NCI-H2029 (cell line): ENCODE measurements at regions not wholly inside any gene's neighbourhood (a gene's known extent, or its start where the extent isn't known, plus 50 kb on each side); places are given as distances from the start of the nearest gene placed in this dataset.

Experiments used
- DNase-seq: peaks from one replicate; lab custom pipeline; 2025; lab: John Stamatoyannopoulos, UW

GRCh38 chr10:4775808-4776207 is 50.2 kb upstream of the AKR1E2 start:
- DNase-seq: no peak

- DNase-seq: no peak
These were observed 53.8 kb upstream of the AKR1E2 start for GRCh38 chr10:4772202-4772570.

- no peak for DNase-seq
These were observed 54.3 kb upstream of the AKR1E2 start for GRCh38 chr10:4771554-4772201.

- DNase-seq: no peak
These were observed 55.0 kb upstream of the AKR1E2 start for GRCh38 chr10:4770801-4771553.

GRCh38 chr10:4768416-4768815 is 57.6 kb upstream of the AKR1E2 start:
- DNase-seq: no peak

GRCh38 chr10:4767033-4767814 is 58.8 kb upstream of the AKR1E2 start:
- no peak for DNase-seq

- DNase-seq: no peak
These were observed 59.6 kb upstream of the AKR1E2 start for GRCh38 chr10:4766454-4766853.

GRCh38 chr10:4765428-4765827 is 60.6 kb upstream of the AKR1E2 start:
- no peak for DNase-seq

- no peak for DNase-seq
These were observed 62.0 kb upstream of the AKR1E2 start for GRCh38 chr10:4763960-4764428.

- no peak for DNase-seq
These were observed 62.5 kb upstream of the AKR1E2 start for GRCh38 chr10:4763513-4763912.

GRCh38 chr10:4758256-4758655 is 67.8 kb upstream of the AKR1E2 start:
- DNase-seq: no peak

GRCh38 chr10:4755286-4755989 is 70.6 kb upstream of the AKR1E2 start:
- DNase-seq: no peak

- no peak for DNase-seq
These were observed 71.9 kb upstream of the AKR1E2 start for GRCh38 chr10:4754143-4754542.

- DNase-seq: no peak
These were observed 74.8 kb upstream of the AKR1E2 start for GRCh38 chr10:4751211-4751610.

GRCh38 chr10:4749271-4749574 is 76.8 kb upstream of the AKR1E2 start:
- DNase-seq: no peak

GRCh38 chr10:4748491-4749270 is 77.3 kb upstream of the AKR1E2 start:
- DNase-seq: no peak

GRCh38 chr10:4742217-4742616 is 83.8 kb upstream of the AKR1E2 start:
- DNase-seq: no peak

- no peak for DNase-seq
These were observed 85.5 kb upstream of the AKR1E2 start for GRCh38 chr10:4740471-4740870.

- DNase-seq: no peak
These were observed 89.4 kb upstream of the AKR1E2 start for GRCh38 chr10:4736608-4737007.

- no peak for DNase-seq
These were observed 89.8 kb upstream of the AKR1E2 start for GRCh38 chr10:4736183-4736582.

- no peak for DNase-seq
These were observed 92.2 kb upstream of the AKR1E2 start for GRCh38 chr10:4733843-4734224.
